IPS-18a (cell line): ENCODE measurements at regions not wholly inside any gene's neighbourhood (a gene's known extent, or its start where the extent isn't known, plus 50 kb on each side); places are given as distances from the start of the nearest gene placed in this dataset.

ENCODE experiments used
- H3K27ac ChIP-seq: one replicate; pipeline ENCODE4 v1.5.1; 2013; ENCODE audit warnings: low read length
- H3K27me3 ChIP-seq: one replicate; pipeline ENCODE4 v1.6.1; 2013; ENCODE audit warnings: mild to moderate bottlenecking, low read length; ENCODE audit not compliant: control insufficient read depth, insufficient read depth
- H3K36me3 ChIP-seq: one replicate; pipeline ENCODE4 v1.6.1; 2013; ENCODE audit warnings: low read depth, low read length; ENCODE audit not compliant: control insufficient read depth
- H3K4me1 ChIP-seq: one replicate; pipeline ENCODE4 v1.6.1; 2013; ENCODE audit warnings: low read depth, low read length; ENCODE audit not compliant: control insufficient read depth
- H3K4me3 ChIP-seq: one replicate; pipeline ENCODE4 v1.5.1; 2013; ENCODE audit warnings: low read length
- H3K9ac ChIP-seq: one replicate; pipeline ENCODE4 v1.6.1; 2013; ENCODE audit warnings: mild to moderate bottlenecking, low read length, moderate library complexity
- H3K9me3 ChIP-seq: one replicate; pipeline ENCODE4 v1.6.1; 2013; ENCODE audit warnings: low read depth, low read length; ENCODE audit not compliant: control insufficient read depth

DNA sequence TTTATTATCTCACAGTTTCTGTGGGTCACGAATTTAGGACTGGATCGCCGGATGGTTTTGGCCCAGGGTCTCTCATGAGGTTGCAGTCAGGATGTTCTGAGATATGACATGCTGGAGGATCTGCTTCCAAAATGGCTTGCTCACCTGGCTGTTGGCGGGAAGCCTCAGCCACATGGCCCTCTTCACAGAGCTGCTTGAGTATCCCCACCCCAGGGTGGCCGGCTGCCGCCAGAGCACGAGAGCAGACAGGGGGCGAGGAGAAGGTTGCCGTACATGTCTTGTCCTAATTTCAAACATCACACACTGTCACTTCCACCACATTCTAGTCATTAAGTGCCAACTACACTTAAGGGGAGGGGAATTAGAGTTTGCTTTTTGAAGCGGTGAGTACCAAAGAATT is 365.8 kb downstream of the FGFR2 start:
- Histone ChIP-seq H3K4me3 (no peak overlapping the region), H3K9ac (no peak overlapping the region), H3K4me1 (no peaks in the 10 kb centered on the region), H3K27ac (no peak overlapping the region), H3K36me3 (no peaks in the 10 kb centered on the region), H3K27me3 (no peaks in the 10 kb centered on the region), H3K9me3 (no peaks in the 10 kb centered on the region)

DNA sequence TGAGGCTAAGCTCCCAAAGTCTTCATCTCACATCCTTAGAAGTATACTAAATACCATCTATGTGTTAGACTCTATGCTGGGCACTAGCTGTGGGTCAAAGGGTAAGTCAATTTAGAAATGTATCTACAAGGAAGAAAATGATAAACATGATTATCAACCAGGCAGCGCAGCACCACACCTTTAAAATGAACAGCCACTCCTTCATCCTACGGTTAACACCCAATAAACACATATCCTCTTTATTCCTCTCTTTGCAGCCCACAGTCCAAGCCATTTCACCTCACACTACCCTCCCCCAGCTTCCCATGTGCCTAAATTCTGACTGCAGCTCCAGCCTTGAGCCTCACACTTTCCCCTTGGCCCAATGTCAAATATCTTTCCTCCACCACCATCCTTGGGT is 362.6 kb downstream of the FGFR2 start:
- Histone ChIP-seq H3K27me3 (no peaks in the 10 kb centered on the region), H3K4me3 (no peak overlapping the region), H3K9me3 (no peaks in the 10 kb centered on the region), H3K36me3 (no peaks in the 10 kb centered on the region), H3K9ac (no peak overlapping the region), H3K4me1 (no peaks in the 10 kb centered on the region), H3K27ac (no peak overlapping the region)

DNA sequence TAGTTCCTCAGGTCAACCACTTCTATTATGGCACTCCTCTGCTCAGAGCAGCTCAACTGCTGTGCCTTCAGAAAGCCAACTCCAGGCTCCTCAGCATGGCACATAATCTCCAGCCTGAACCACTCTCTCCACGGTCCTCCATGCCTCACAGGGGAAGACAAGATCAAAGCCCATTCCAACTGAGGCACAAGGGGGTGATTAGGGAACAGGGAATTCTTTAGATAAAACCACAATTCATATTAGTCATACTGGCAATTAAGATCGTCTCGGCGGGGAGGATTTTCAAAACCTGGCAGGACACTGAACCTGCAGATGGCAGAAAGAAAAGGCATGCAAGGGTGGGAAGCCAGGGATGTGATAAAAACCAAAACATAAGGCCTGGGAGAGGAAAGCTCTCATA is 361.6 kb downstream of the FGFR2 start:
- Histone ChIP-seq H3K4me1 (no peaks in the 10 kb centered on the region), H3K9ac (no peak overlapping the region), H3K9me3 (no peaks in the 10 kb centered on the region), H3K27me3 (no peaks in the 10 kb centered on the region), H3K4me3 (no peak overlapping the region), H3K27ac (no peak overlapping the region), H3K36me3 (no peaks in the 10 kb centered on the region)

GRCh38 chr10:121237718-121238117 is 360.5 kb downstream of the FGFR2 start:
- Histone ChIP-seq H3K27me3 (no peaks in the 10 kb centered on the region), H3K36me3 (no peaks in the 10 kb centered on the region), H3K9me3 (no peaks in the 10 kb centered on the region), H3K27ac (no peak overlapping the region), H3K4me1 (no peaks in the 10 kb centered on the region), H3K9ac (no peak overlapping the region), H3K4me3 (no peak overlapping the region)

- no peak overlapping the region for H3K27ac ChIP-seq
- no peaks in the 10 kb centered on the region for H3K9me3 ChIP-seq
- H3K36me3 ChIP-seq = no peaks in the 10 kb centered on the region
- no peaks in the 10 kb centered on the region for H3K4me1 ChIP-seq
- no peak overlapping the region for H3K4me3 ChIP-seq
- H3K9ac ChIP-seq = no peak overlapping the region
- no peaks in the 10 kb centered on the region for H3K27me3 ChIP-seq
These were observed 358.2 kb downstream of the FGFR2 start for GRCh38 chr10:121240011-121240410.

DNA sequence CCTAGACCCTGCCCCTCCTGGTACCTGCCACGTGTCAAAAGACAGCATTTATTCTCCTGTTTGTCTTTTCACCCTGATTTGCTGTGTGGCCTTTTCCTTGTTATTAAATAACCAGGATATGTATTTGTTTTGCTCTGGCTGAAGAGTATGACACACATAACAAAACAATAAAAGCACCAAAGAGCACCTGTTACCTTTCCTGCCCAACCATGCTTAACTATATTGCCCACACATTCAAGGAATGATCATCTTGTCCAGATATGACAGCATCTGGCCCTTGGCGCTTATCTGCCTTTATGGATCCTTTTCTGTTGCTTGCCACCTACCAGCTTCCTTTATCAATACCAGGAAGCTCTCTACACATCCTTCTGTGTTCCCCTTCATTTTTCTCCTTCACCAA is 357.7 kb downstream of the FGFR2 start:
- H3K36me3 ChIP-seq = no peaks in the 10 kb centered on the region
- H3K4me1 ChIP-seq = no peaks in the 10 kb centered on the region
- H3K27ac ChIP-seq = no peak overlapping the region
- no peaks in the 10 kb centered on the region for H3K27me3 ChIP-seq
- no peaks in the 10 kb centered on the region for H3K9me3 ChIP-seq
- no peak overlapping the region for H3K9ac ChIP-seq
- H3K4me3 ChIP-seq = no peak overlapping the region

DNA sequence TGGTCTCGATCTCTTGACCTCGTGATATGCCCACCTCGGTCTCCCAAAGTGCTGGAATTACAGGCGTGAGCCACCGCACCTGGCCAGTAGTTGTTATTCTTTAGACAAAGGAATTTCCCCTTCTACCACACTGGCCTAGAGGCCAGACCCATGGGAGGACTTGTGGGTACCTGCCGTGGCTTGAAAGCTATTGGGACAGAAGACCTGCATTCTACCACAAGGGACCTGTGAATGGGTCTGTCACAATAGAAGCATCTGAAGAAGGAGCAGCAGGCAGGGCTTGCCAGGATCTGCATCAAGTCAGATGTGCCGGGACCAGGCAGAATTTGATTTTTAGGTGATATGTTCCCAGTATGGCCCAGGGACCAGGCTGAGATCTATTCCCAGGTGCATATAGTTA is 356.9 kb downstream of the FGFR2 start:
- H3K4me1 ChIP-seq = no peaks in the 10 kb centered on the region
- no peak overlapping the region for H3K27ac ChIP-seq
- no peak overlapping the region for H3K4me3 ChIP-seq
- H3K27me3 ChIP-seq = no peaks in the 10 kb centered on the region
- no peak overlapping the region for H3K9ac ChIP-seq
- H3K36me3 ChIP-seq = no peaks in the 10 kb centered on the region
- no peaks in the 10 kb centered on the region for H3K9me3 ChIP-seq

DNA sequence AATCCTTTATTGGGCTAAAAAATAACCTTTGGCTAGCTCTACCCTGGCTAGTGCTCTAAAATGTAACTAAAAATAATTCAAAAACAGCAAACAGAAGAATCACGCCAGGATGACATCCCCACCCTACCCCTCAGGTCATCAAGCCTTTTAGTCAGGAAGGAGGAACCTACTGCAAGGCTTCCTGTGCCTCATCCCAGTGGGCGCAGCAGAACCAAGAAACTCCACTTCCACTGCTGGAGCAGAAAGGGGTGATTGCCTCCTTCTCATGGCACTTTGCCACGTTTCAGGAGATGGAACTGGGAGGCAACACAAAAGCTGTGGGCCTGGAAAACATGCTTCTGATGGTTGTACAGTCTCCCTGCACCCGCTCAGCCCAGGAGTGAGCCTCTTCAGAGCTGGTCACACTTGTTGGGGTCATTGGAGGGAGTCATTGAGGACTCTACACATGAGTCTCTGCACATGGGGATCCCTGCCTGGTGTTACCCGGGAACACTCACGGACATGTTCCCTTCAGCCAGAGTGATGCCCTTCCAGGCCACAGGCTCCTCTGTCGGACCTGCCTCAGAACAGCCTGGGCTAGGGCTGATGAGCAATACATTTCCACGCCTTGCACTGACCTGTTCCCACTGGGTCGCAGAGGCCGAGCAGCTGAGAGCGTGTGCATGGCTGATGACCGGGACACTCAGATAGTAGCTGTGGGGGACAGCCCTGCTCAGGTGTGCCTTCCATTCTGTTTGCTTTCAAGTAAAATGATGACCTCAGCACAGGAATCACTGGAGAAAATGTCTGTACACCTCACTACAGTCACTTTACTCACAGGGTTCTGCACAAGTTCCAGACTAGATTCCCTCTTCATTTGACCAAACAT is 355.3 kb downstream of the FGFR2 start:
- no peaks in the 10 kb centered on the region for H3K4me1 ChIP-seq
- no peak overlapping the region for H3K27ac ChIP-seq
- no peaks in the 10 kb centered on the region for H3K9me3 ChIP-seq
- H3K9ac ChIP-seq = no peak overlapping the region
- no peaks in the 10 kb centered on the region for H3K27me3 ChIP-seq
- no peaks in the 10 kb centered on the region for H3K36me3 ChIP-seq
- H3K4me3 ChIP-seq = no peak overlapping the region

- no peaks in the 10 kb centered on the region for H3K4me1 ChIP-seq
- no peaks in the 10 kb centered on the region for H3K9me3 ChIP-seq
- no peak overlapping the region for H3K9ac ChIP-seq
- H3K36me3 ChIP-seq = no peaks in the 10 kb centered on the region
- no peak overlapping the region for H3K4me3 ChIP-seq
- no peaks in the 10 kb centered on the region for H3K27me3 ChIP-seq
- H3K27ac ChIP-seq = no peak overlapping the region
These were observed 354.5 kb downstream of the FGFR2 start for GRCh38 chr10:121243609-121244241.

DNA sequence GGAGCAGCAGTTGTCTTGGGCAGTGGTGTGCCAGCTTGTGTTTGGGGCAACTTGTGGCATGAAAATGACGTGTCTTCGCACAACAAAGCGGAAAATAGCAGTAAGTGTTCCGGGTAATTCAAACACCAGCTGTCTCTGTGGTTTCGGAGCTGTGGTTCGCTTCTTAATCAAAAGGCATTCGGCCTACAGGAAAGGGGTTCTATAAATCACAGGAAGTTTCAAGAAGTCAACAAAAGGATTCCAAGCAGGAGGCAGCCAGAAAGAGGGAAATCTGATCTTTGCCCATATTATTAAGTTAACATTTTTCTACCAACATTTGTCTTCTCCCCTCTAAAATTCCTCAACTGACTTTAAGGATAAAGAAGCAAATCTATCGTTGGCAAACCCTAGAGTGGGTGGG is 353.4 kb downstream of the FGFR2 start:
- H3K36me3 ChIP-seq = no peaks in the 10 kb centered on the region
- H3K9ac ChIP-seq = no peak overlapping the region
- H3K27ac ChIP-seq = no peak overlapping the region
- no peaks in the 10 kb centered on the region for H3K4me1 ChIP-seq
- no peaks in the 10 kb centered on the region for H3K27me3 ChIP-seq
- no peaks in the 10 kb centered on the region for H3K9me3 ChIP-seq
- no peak overlapping the region for H3K4me3 ChIP-seq

DNA sequence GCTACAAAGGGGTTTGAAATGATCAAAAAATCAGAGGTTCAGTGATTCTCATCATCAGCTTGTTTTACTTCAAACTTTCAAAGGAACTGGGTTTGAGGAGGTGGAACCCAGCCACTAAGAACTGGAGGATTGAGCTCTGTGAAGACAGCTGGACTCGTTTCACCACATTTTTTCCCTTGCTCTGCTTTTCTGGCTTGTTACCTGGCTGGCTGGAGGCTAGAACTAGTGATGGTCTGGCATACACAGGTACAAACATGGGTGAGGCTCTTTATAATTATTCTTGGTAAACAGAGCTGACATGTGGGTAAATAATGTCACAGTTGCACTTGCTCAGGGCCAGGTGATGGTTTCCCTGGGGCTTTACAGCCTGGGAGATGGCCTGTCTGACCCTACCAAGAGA is 352.5 kb downstream of the FGFR2 start:
- Histone ChIP-seq H3K27ac (no peak overlapping the region), H3K4me3 (no peak overlapping the region), H3K9me3 (no peaks in the 10 kb centered on the region), H3K4me1 (no peaks in the 10 kb centered on the region), H3K9ac (no peak overlapping the region), H3K36me3 (no peaks in the 10 kb centered on the region), H3K27me3 (no peaks in the 10 kb centered on the region)

- no peak overlapping the region for H3K9ac ChIP-seq
- H3K4me1 ChIP-seq = no peaks in the 10 kb centered on the region
- no peaks in the 10 kb centered on the region for H3K27me3 ChIP-seq
- H3K36me3 ChIP-seq = no peaks in the 10 kb centered on the region
- H3K4me3 ChIP-seq = no peak overlapping the region
- no peaks in the 10 kb centered on the region for H3K9me3 ChIP-seq
- no peak overlapping the region for H3K27ac ChIP-seq
These were observed 350.0 kb downstream of the FGFR2 start for GRCh38 chr10:121248266-121248665.
